GM12878 (cell line): ENCODE measurements at regions not wholly inside any gene's neighbourhood (a gene's known extent, or its start where the extent isn't known, plus 50 kb on each side); places are given as distances from the start of the nearest gene placed in this dataset.

Source experiments
- ATAC-seq: fragments of 200-7000 bp; cut with Tn5 transposase; 3 replicates; pipeline ENCODE4 v1.9.1; 2020; ENCODE audit warnings: mild to moderate bottlenecking, moderate library complexity
- BruUV-seq: library from RNA; stranded (reverse); fragments of 400-500 nt; replicated peaks from 2 replicates; lab custom pipeline; 2021; lab: Mats Ljungman, UMichigan
- CTCF ChIA-PET: fragments of 300-600 bp; sonication (Branson Sonifier 250); formaldehyde crosslinking; extraction: SDS; loops from one replicate; lab custom pipeline; 2021; ENCODE audit warnings: inconsistent platforms; lab: Yijun Ruan, JAX
- POLR2A ChIA-PET: fragments of 350-600 bp; formaldehyde crosslinking; extraction: SDS; loops from one replicate; lab custom pipeline; 2021; ENCODE audit warnings: inconsistent platforms; lab: Charles Lee
- RAD21 ChIA-PET: fragments of 300-600 bp; sonication (Branson Sonifier 250); formaldehyde crosslinking; loops from one replicate; lab custom pipeline; 2023; ENCODE audit warnings: antibody characterized with exemption; ENCODE audit not compliant: unreplicated experiment; lab: Charles Lee
- SMC1A ChIA-PET: fragments of 300-600 bp; sonication (Branson Sonifier 250); formaldehyde crosslinking; loops from one replicate; lab custom pipeline; 2023; ENCODE audit not compliant: unreplicated experiment, uncharacterized antibody; lab: Charles Lee
- DNase-seq: peaks from one replicate; pipeline ENCODE4 v3.0.0-alpha.2; 2011; ENCODE audit warnings: low read depth, low spot score
- FAIRE-seq: peaks from 3 replicates; lab custom pipeline; 2011; peaks lifted over from hg19 to GRCh38; lab: Jason Lieb, UNC
- H2AFZ ChIP-seq: 2 replicates; pipeline ENCODE4 v1.6.0; 2011; ENCODE audit warnings: low read depth, low read length, control low read depth; ENCODE audit not compliant: control insufficient read depth
- H3K27ac ChIP-seq: 2 replicates; pipeline ENCODE4 v1.5.1; 2011; ENCODE audit warnings: control low read depth; ENCODE audit not compliant: control insufficient read depth, insufficient read depth
- H3K27me3 ChIP-seq, 2 experiments: replicated peaks in 1 of 2; 2 replicates each; pipeline versions ENCODE4 v1.6.0 to v1.6.1; 2011; ENCODE audit warnings: low read length in 1 of 2; ENCODE audit not compliant: control insufficient read depth in 2 of 2, insufficient read depth in 2 of 2
- H3K36me3 ChIP-seq, 2 experiments: 2 replicates each; pipeline ENCODE4 v1.5.1; 2011; ENCODE audit warnings: low read length in 1 of 2; ENCODE audit not compliant: control insufficient read depth in 2 of 2, insufficient read depth in 2 of 2
- H3K4me1 ChIP-seq: 2 replicates; pipeline ENCODE4 v1.6.1; 2011; ENCODE audit warnings: mild to moderate bottlenecking, low read length, moderate library complexity, mixed read lengths; ENCODE audit not compliant: control insufficient read depth, insufficient read depth
- H3K4me2 ChIP-seq: 2 replicates; pipeline ENCODE4 v1.6.0; 2011; ENCODE audit warnings: control low read depth; ENCODE audit not compliant: control insufficient read depth, insufficient read depth
- H3K4me3 ChIP-seq: fragments of 200-600 bp; sonication (generic); 2 replicates; pipeline ENCODE4 v1.5.1; 2016
- H3K79me2 ChIP-seq: 2 replicates; pipeline ENCODE4 v1.6.0; 2011; ENCODE audit warnings: low read length; ENCODE audit not compliant: control insufficient read depth, insufficient read depth
- H3K9ac ChIP-seq: 2 replicates; pipeline ENCODE4 v1.8.0; 2011; ENCODE audit warnings: low read length, control low read depth, mixed read lengths; ENCODE audit not compliant: control insufficient read depth, insufficient read depth
- H3K9me3 ChIP-seq: replicated peaks from 3 replicates; pipeline ENCODE4 v1.5.1; 2011; ENCODE audit warnings: mild to moderate bottlenecking, low read length; ENCODE audit not compliant: control insufficient read depth, insufficient read depth
- H4K20me1 ChIP-seq: 2 replicates; pipeline ENCODE4 v1.6.0; 2011; ENCODE audit not compliant: control insufficient read depth, insufficient read depth
- ATF7 ChIP-seq: fragments of 450-650 bp; IDR thresholded peaks from 2 replicates; pipeline ENCODE4 v1.6.1; 2016; ENCODE audit warnings: low read depth, mild to moderate bottlenecking
- CBX5 ChIP-seq: sonication (generic); IDR thresholded peaks from 2 replicates; pipeline ENCODE4 v1.6.1; 2016; ENCODE audit warnings: low read depth, moderate library complexity, mild to moderate bottlenecking, inconsistent platforms
- ESRRA ChIP-seq: IDR thresholded peaks from 2 replicates; pipeline ENCODE4 v1.6.1; 2012; ENCODE audit warnings: mild to moderate bottlenecking, low read length, improper control_type of control experiment
- FOS ChIP-seq: IDR thresholded peaks from 3 replicates; pipeline ENCODE4 v1.6.1; 2011; ENCODE audit warnings: borderline replicate concordance; ENCODE audit not compliant: insufficient read length; ENCODE audit errors: extremely low read depth
- FOXK2 ChIP-seq: fragments of 450-650 bp; IDR thresholded peaks from 2 replicates; pipeline ENCODE4 v1.6.1; 2017; ENCODE audit warnings: mild to moderate bottlenecking, moderate library complexity
- GATAD2B ChIP-seq: fragments of 450-650 bp; conservative IDR thresholded peaks from 2 replicates; pipeline ENCODE4 v1.6.1; 2017; ENCODE audit warnings: low read depth, mild to moderate bottlenecking, moderate library complexity
- IRF4 ChIP-seq: IDR thresholded peaks from 2 replicates; pipeline ENCODE4 v1.6.1; 2011; ENCODE audit warnings: low read depth, low read length
- MYC ChIP-seq: IDR thresholded peaks from 2 replicates; pipeline ENCODE4 v1.6.1; 2011; ENCODE audit warnings: mild to moderate bottlenecking, low read length, moderate library complexity, inconsistent platforms; ENCODE audit not compliant: insufficient read depth, insufficient replicate concordance, insufficient read length, severe bottlenecking
- RAD51 ChIP-seq: fragments of 450-650 bp; IDR thresholded peaks from 2 replicates; pipeline ENCODE4 v1.6.1; 2016; ENCODE audit warnings: moderate library complexity, mild to moderate bottlenecking, inconsistent platforms
- SMAD1 ChIP-seq: fragments of 450-650 bp; IDR thresholded peaks from 2 replicates; pipeline ENCODE4 v1.6.1; 2018; ENCODE audit warnings: mild to moderate bottlenecking, low read depth; ENCODE audit not compliant: partially characterized antibody
- SPI1 ChIP-seq: IDR thresholded peaks from 2 replicates; pipeline ENCODE4 v1.6.1; 2011; ENCODE audit warnings: low read depth, mild to moderate bottlenecking, low read length, moderate library complexity, borderline replicate concordance; ENCODE audit not compliant: insufficient read depth
- WGBS: methylation state at CpG from one replicate; pipeline ENCODE4 v1.1.6; 2016; ENCODE audit warnings: low lambda C conversion rate; ENCODE audit not compliant: insufficient replicate concordance, insufficient coverage; ENCODE audit errors: missing lambda C conversion rate; 5-methylcytosine and 5-hydroxymethylcytosine counted together
- in situ Hi-C: fragments of 300-500 bp; cut with MboI; formaldehyde crosslinking; loops from 9 replicates; pipeline ENCODE4 v1.14.3; 2018; ENCODE audit warnings: mixed read lengths
- intact Hi-C: fragments of 100-400 bp; cut with micrococcal nuclease; formaldehyde crosslinking; loops from one replicate; pipeline ENCODE4 v1.14.2; 2022; ENCODE audit not compliant: unreplicated experiment
- TF ChIP-seq, protein P1 (sequence below): fragments of 150-350 bp; IDR thresholded peaks from 2 replicates; pipeline ENCODE4 v1.6.1; 2014; ENCODE audit warnings: mild to moderate bottlenecking, low read depth, low read length
- TF ChIP-seq, protein P2 (sequence below): fragments of 450-650 bp; IDR thresholded peaks from 2 replicates; pipeline ENCODE4 v1.6.1; 2017; ENCODE audit warnings: low read depth, mild to moderate bottlenecking, moderate library complexity
- TF ChIP-seq, protein P3 (sequence below): fragments of 450-650 bp; IDR thresholded peaks from 2 replicates; pipeline ENCODE4 v1.6.1; 2017; ENCODE audit warnings: mild to moderate bottlenecking

DNA sequence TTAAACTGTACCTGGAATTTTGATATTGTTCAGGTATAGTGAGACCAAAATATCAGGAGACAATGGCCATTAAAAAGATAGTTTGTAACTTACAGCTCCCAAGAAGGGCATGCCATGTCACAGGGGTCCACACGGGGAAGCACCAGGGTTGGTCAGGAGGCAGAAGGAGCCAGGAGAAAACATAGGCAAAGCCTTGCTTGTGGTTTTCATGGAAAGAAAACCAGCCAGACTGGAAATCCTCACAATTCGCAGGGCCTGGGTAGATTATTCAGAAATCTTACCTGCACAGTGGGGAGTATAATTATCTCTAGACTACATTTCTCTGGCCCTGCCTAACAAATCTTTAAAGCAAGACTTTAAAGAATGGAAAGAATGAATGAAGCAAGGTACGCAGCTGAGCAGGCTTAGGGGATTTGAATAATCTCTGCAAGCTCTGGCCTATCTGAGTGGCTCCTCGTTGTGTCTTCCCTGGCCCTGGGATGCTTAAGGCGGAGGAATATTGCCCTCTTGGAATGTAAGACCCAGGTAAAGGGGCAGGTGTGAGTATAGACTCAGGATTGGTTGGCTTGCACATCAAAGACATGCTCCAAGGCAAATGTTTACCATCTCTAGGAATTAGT is 66.9 kb upstream of the CDC42EP3 start:
- Histone ChIP-seq H4K20me1 (no peaks in the 10 kb centered on the region), H2AFZ (no peak overlapping the region), H3K9me3 (no peaks in the 10 kb centered on the region), H3K9ac (no peak overlapping the region), H3K4me1 (no peaks in the 10 kb centered on the region), H3K4me2 (no peak overlapping the region), H3K27ac (no peak overlapping the region), H3K79me2 (no peaks in the 10 kb centered on the region), H3K4me3 (no peak overlapping the region), H3K27me3 (no peaks in the 10 kb centered on the region), H3K36me3 (no peaks in the 10 kb centered on the region)
- ChIA-PET SMC1A (no interaction called here), RAD21 (no interaction called here), CTCF (no interaction called here), POLR2A (no interaction called here)
- in situ Hi-C loops = no loop called here
- FAIRE-seq (no peak), DNase-seq (no peak), ATAC-seq (no peak)
- no peak for TF ChIP-seq CBX5
- TF ChIP-seq ESRRA = no peak
- TF ChIP-seq SPI1 = no peak
- TF ChIP-seq IRF4 = no peak
- no peak for TF ChIP-seq ATF7
- TF ChIP-seq FOXK2 = no peak
- TF ChIP-seq SMAD1 = no peak
- TF ChIP-seq GATAD2B = no peak
- no peak for TF ChIP-seq FOS
- WGBS = 28% methylated on average over 5 of the region's 5 CpGs
- intact Hi-C loops = no loop called here
- no TSS peak for BruUV-seq

DNA sequence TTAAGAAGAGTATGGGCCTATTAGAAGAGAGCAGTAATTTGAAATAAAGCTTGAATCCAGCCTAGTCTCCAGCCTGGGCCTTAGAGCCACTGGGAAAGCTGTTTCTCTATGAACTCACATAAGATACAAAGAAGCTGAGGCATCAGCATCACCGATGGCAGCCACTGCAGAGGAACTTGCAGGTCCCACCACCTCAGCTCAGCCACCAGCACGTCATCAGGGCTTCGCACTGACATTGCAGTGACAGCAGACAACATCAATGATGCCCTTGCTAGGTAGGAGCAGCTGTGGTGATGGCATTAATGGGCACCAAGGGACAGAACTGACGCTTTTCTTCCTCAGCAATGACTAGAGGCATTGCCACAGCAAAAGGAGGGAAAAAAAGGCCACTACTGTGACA is 67.7 kb upstream of the CDC42EP3 start:
- no peak overlapping the region for H3K4me2 ChIP-seq
- no peaks in the 10 kb centered on the region for H3K4me1 ChIP-seq
- H3K27ac ChIP-seq = no peak overlapping the region
- in situ Hi-C loops (no loop called here), intact Hi-C loops (no loop called here)
- FAIRE-seq (no peak), DNase-seq (no peak), ATAC-seq (no peak)
- RAD21 ChIA-PET = no interaction called here
- no TSS peak for BruUV-seq
- H3K79me2 ChIP-seq = no peaks in the 10 kb centered on the region
- CTCF ChIA-PET = no interaction called here
- H3K9me3 ChIP-seq = no peaks in the 10 kb centered on the region
- H3K27me3 ChIP-seq = no peaks in the 10 kb centered on the region
- POLR2A ChIA-PET = no interaction called here
- H3K9ac ChIP-seq = no peak overlapping the region
- H2AFZ ChIP-seq = no peak overlapping the region
- H3K36me3 ChIP-seq = no peaks in the 10 kb centered on the region
- TF ChIP-seq MYC (no peak), RAD51 (no peak)
- TF ChIP-seq, protein P1, sequence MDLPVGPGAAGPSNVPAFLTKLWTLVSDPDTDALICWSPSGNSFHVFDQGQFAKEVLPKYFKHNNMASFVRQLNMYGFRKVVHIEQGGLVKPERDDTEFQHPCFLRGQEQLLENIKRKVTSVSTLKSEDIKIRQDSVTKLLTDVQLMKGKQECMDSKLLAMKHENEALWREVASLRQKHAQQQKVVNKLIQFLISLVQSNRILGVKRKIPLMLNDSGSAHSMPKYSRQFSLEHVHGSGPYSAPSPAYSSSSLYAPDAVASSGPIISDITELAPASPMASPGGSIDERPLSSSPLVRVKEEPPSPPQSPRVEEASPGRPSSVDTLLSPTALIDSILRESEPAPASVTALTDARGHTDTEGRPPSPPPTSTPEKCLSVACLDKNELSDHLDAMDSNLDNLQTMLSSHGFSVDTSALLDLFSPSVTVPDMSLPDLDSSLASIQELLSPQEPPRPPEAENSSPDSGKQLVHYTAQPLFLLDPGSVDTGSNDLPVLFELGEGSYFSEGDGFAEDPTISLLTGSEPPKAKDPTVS = no peak
- TF ChIP-seq, protein P2, sequence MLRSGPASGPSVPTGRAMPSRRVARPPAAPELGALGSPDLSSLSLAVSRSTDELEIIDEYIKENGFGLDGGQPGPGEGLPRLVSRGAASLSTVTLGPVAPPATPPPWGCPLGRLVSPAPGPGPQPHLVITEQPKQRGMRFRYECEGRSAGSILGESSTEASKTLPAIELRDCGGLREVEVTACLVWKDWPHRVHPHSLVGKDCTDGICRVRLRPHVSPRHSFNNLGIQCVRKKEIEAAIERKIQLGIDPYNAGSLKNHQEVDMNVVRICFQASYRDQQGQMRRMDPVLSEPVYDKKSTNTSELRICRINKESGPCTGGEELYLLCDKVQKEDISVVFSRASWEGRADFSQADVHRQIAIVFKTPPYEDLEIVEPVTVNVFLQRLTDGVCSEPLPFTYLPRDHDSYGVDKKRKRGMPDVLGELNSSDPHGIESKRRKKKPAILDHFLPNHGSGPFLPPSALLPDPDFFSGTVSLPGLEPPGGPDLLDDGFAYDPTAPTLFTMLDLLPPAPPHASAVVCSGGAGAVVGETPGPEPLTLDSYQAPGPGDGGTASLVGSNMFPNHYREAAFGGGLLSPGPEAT = no peak
- TF ChIP-seq, protein P3, sequence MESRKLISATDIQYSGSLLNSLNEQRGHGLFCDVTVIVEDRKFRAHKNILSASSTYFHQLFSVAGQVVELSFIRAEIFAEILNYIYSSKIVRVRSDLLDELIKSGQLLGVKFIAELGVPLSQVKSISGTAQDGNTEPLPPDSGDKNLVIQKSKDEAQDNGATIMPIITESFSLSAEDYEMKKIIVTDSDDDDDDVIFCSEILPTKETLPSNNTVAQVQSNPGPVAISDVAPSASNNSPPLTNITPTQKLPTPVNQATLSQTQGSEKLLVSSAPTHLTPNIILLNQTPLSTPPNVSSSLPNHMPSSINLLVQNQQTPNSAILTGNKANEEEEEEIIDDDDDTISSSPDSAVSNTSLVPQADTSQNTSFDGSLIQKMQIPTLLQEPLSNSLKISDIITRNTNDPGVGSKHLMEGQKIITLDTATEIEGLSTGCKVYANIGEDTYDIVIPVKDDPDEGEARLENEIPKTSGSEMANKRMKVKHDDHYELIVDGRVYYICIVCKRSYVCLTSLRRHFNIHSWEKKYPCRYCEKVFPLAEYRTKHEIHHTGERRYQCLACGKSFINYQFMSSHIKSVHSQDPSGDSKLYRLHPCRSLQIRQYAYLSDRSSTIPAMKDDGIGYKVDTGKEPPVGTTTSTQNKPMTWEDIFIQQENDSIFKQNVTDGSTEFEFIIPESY = no peak
- WGBS = 35% methylated on average over 4 of the region's 4 CpGs
- H4K20me1 ChIP-seq = no peaks in the 10 kb centered on the region
- no peak overlapping the region for H3K4me3 ChIP-seq
- SMC1A ChIA-PET = no interaction called here
